ENCODE measurements at regions not wholly inside any gene's neighbourhood (a gene's known extent, or its start where the extent isn't known, plus 50 kb on each side); places are given as distances from the start of the nearest gene placed in this dataset.

DNA sequence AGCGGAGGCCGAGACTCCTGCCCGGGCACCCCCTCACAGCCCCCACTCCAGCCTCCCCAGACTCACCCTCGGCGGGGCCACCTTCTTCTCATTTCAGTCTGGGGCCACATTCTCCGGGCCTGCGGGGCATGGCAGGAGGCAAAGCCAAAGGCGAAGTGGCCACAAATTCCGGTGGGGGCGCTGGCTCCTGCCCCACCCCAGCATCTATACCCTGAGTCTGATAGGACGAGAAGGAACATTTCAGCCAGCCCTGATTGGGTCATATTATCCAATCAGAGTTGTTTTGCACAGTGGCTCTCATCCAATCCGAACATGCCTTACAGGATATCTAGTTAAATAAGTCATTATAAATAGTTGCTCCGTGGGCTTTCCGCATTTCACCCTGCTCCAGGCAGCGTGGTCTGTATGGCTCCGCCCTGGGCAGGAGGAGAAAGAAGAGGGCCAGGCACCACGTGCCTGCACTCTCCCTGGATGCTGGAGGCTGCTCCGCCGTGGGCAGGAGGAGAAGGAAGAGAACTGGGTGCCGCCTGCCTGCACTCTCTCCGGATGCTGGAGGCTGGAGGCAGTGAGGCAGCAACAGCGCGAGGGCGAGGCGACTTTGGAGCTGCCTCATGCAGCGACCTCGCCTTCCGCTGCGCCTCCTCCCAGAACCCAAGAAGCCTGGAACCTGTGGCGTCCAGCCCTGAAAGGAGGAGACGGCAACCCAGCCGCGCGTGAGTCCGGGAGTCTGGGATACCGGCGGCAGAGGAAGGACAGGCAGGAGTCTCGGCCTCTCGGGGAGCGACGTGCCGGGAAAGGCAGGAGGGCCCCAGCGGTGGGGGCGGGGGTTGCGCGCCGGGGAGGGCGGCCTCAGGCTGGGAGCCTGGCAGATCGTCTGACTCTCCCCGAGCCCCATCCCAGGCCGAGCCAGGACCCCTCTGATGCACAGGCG is 162.9 kb downstream of the ZNF33B start:
- no peak for TF ChIP-seq ZFX (IDR thresholded peaks at IDR 0.05; ENCODE audit: borderline replicate concordance)
- TF ChIP-seq, protein P1, sequence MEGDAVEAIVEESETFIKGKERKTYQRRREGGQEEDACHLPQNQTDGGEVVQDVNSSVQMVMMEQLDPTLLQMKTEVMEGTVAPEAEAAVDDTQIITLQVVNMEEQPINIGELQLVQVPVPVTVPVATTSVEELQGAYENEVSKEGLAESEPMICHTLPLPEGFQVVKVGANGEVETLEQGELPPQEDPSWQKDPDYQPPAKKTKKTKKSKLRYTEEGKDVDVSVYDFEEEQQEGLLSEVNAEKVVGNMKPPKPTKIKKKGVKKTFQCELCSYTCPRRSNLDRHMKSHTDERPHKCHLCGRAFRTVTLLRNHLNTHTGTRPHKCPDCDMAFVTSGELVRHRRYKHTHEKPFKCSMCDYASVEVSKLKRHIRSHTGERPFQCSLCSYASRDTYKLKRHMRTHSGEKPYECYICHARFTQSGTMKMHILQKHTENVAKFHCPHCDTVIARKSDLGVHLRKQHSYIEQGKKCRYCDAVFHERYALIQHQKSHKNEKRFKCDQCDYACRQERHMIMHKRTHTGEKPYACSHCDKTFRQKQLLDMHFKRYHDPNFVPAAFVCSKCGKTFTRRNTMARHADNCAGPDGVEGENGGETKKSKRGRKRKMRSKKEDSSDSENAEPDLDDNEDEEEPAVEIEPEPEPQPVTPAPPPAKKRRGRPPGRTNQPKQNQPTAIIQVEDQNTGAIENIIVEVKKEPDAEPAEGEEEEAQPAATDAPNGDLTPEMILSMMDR (IDR thresholded peaks at IDR 0.05), result 0 out of 2 replicates have a peak, but pooled peaks have one; percentile 27
- H3K27ac ChIP-seq, result peak overlapping the region; percentile 54

DNA sequence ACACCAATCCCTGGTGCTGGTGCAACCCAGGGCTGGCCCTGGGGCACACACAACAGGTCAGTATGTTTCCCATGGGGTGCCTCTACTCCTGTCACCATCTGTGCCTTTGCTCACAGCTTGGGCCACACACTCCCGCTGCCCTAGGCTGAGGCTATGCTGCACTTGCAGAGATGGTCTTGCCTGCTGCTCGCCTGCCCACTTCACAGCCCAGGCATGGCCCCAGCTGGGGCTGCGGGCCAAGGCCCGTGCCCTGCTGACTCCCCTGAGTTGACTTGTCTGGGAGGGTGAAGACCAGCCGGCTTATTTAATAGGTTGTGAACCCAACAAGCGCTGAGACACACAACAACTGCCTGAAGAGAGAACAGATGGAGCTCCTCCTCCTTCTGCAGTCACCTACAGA is 184.1 kb downstream of the ZNF33B start:
- H3K27ac ChIP-seq, result no peak overlapping the region
- TF ChIP-seq ZFX (IDR thresholded peaks at IDR 0.05; ENCODE audit: borderline replicate concordance), result no peak
- TF ChIP-seq, protein P1 (IDR thresholded peaks at IDR 0.05), result no peak

DNA sequence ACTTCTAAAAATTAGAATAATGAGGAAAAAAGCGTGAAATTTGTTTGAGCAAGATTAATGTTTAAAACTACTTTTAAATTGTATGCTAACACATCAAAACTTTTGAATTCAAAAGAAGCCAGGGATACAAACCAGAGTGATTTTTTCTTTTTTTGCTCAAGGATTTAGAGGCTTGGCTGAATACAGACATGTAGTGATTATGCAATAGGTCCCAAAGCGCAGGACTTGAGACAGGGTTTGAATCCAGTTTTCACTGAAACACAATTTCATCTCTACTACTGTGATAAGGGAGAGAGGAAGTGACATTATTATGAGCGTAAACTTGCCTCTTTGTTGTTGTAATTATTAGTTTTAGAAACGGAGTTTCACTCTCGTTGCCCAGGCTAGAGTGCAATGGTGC is 207.3 kb downstream of the ZNF33B start:
- TF ChIP-seq, protein P1 (IDR thresholded peaks at IDR 0.05), result no peak
- H3K27ac ChIP-seq, result no peak overlapping the region

DNA sequence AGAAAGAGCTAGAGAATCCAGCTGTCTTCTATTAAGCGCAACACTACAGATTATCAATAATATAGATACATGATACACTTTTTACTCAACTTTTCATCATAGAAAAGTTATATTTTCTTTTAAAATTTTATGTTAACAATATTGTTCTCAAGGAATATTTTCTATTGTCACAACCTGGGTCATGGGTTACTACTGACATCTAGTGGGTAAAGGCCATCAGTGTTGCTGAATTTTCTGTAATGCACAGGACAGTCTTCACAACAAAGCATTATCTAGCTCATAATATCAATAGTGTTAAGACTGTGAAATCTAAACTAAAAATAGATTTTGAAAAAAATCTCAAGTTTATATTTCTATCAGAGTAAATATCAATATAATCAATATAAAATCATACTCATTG is 209.8 kb downstream of the ZNF33B start:
- TF ChIP-seq ZFX (IDR thresholded peaks at IDR 0.05; ENCODE audit: borderline replicate concordance), result no peak
- TF ChIP-seq, protein P1 (IDR thresholded peaks at IDR 0.05), result peak; percentile 77
- H3K27ac ChIP-seq, result no peak overlapping the region

DNA sequence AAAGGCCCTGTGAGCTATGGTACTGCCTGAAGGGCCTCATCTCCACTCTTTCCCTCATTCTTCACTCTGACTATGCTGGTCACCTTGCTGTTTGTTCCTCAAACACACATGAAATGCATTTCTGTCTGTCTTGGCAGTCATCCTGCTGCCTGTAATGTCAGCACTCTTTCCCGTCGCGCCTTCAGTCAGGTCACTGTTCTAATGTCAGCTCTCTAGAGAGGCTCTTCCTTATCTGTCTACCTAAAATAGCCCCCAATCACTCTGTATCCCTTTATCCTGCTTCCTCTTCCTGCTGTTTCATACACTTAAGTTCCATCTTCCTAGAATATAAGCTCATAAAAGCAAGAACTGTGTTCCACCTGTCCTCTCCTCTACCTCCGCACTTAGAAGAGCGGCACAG is 215.5 kb downstream of the ZNF33B start:
- no peak for TF ChIP-seq ZFX (IDR thresholded peaks at IDR 0.05; ENCODE audit: borderline replicate concordance)
- TF ChIP-seq, protein P1 (IDR thresholded peaks at IDR 0.05), result no peak
- no peak overlapping the region for H3K27ac ChIP-seq

DNA sequence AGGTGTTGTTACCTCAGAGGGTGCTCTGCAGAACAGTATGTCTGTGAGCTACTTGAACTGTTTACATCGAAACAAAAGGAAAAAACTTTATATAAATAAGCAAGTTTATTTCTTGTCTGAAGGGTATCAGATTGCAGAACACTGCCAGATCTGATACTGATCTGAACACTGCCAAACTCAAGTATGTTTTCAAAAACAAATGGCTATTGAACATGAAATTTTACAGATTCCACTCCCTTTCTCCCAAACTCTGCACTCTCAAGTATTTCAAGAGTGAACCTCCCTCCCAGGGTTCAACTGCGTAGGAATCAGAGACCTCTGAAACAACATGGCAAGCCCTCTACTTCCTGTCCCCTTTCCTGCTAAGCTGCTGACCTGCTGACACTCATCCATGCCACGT is 216.6 kb downstream of the ZNF33B start:
- TF ChIP-seq ZFX (IDR thresholded peaks at IDR 0.05; ENCODE audit: borderline replicate concordance), result no peak
- TF ChIP-seq, protein P1 (IDR thresholded peaks at IDR 0.05), result no peak
- no peak overlapping the region for H3K27ac ChIP-seq

DNA sequence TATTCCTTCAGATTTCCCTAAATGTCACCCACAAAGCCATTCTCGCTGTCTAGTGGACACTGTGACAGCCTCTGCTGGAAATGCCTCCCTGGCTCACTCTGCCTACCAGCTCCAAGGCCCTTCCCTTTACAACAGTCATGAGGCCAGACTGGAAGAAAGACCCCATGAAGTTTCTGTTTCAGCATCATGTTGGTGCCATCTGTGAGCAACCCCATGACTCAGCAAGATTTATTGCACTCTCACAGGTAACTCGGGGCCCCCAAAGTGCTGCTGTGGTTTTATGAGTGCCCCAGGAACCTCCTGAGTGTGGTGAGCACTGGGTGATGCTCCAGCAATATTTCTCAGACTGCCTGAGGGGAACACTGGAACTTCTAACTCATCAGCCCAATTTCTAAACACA is 218.6 kb downstream of the ZNF33B start:
- TF ChIP-seq ZFX (IDR thresholded peaks at IDR 0.05; ENCODE audit: borderline replicate concordance), result no peak
- TF ChIP-seq, protein P1 (IDR thresholded peaks at IDR 0.05), result no peak
- H3K27ac ChIP-seq, result no peak overlapping the region
